Mucosa of descending colon (tissue), 3 donors: ENCODE measurements at regions not wholly inside any gene's neighbourhood (a gene's known extent, or its start where the extent isn't known, plus 50 kb on each side); places are given as distances from the start of the nearest gene placed in this dataset.
A peak's percentile ranks its signal among the peaks of the same experiment; 100 is the strongest.

Source experiments
- ATAC-seq: fragments of 200-7000 bp; cut with Tn5 transposase; one replicate; pipeline ENCODE4 v1.9.1; 2020; ENCODE audit warnings: mild to moderate bottlenecking, moderate library complexity
- DNase-seq, 3 donors: peaks; one replicate each; pipeline ENCODE4 v3.0.0-alpha.2; 2020
- H3K36me3 ChIP-seq: fragments of 200-600 bp; one replicate; pipeline ENCODE4 v1.8.0; 2021; ENCODE audit warnings: low read depth, mild to moderate bottlenecking
- H3K4me1 ChIP-seq: fragments of 200-600 bp; one replicate; pipeline ENCODE4 v1.8.0; 2021; ENCODE audit warnings: low read depth, mild to moderate bottlenecking
- H3K4me3 ChIP-seq: fragments of 200-600 bp; one replicate; pipeline ENCODE4 v1.8.0; 2021; ENCODE audit warnings: mild to moderate bottlenecking
- H3K9me3 ChIP-seq: fragments of 200-600 bp; one replicate; pipeline ENCODE4 v1.8.0; 2021; ENCODE audit warnings: mild to moderate bottlenecking
- CTCF ChIP-seq: fragments of 200-600 bp; IDR thresholded peaks from one replicate; pipeline ENCODE4 v1.8.0; 2022; ENCODE audit warnings: antibody characterized with exemption, mild to moderate bottlenecking
- intact Hi-C, 2 donors: fragments of 100-400 bp; cut with DNase I in 1 of 2; cut with micrococcal nuclease in 1 of 2; formaldehyde crosslinking; loops; one replicate each; pipeline versions ENCODE4 v1.11.0 to v1.11.1; 2022; cut with DNase I, micrococcal nuclease
- donor health status: DM: no; HTN: no; CAD: no; lungs with moderate emphysema.
- donor health status: DM: no; HTN: no; CAD: no.
- donor health status: DM: no; HTN: yes; CAD: no.

- DNase-seq (no peak), ATAC-seq (no peak)
- no peaks in the 10 kb centered on the region for H3K9me3 ChIP-seq
- H3K4me1 ChIP-seq = no peaks in the 10 kb centered on the region
- intact Hi-C loops = no loop called here
- no peak for TF ChIP-seq CTCF
- H3K36me3 ChIP-seq = no peaks in the 10 kb centered on the region
- H3K4me3 ChIP-seq = no peak overlapping the region
Measured at GRCh38 chr2:65952966-65953761, 481.8 kb upstream of the MEIS1 start.

GRCh38 chr2:65944213-65944612, 490.7 kb upstream of the MEIS1 start:
- Histone ChIP-seq H3K4me3 (no peak overlapping the region), H3K36me3 (no peaks in the 10 kb centered on the region), H3K9me3 (no peaks in the 10 kb centered on the region), H3K4me1 (no peaks in the 10 kb centered on the region)
- TF ChIP-seq CTCF = no peak
- DNase-seq (no peak), ATAC-seq (no peak)
- intact Hi-C loops = no loop called here

GRCh38 chr2:65943099-65943786, 491.7 kb upstream of the MEIS1 start:
- no peak for TF ChIP-seq CTCF

GRCh38 chr2:65940856-65941255, 494.1 kb upstream of the MEIS1 start:
- Histone ChIP-seq H3K4me1 (no peaks in the 10 kb centered on the region), H3K9me3 (no peaks in the 10 kb centered on the region), H3K4me3 (no peak overlapping the region), H3K36me3 (no peaks in the 10 kb centered on the region)
- ATAC-seq (no peak), DNase-seq (no peak)
- intact Hi-C loops = no loop called here
- TF ChIP-seq CTCF = no peak

More at GRCh38 chr2:65943099-65943786, 491.7 kb upstream of the MEIS1 start:
- no peaks in the 10 kb centered on the region for H3K4me1 ChIP-seq
- no peaks in the 10 kb centered on the region for H3K36me3 ChIP-seq
- H3K4me3 ChIP-seq = no peak overlapping the region
- intact Hi-C loops = no loop called here
- H3K9me3 ChIP-seq = no peaks in the 10 kb centered on the region
- no peak for ATAC-seq
- peak in 1 of 3 donors; percentile 42 for DNase-seq

- ATAC-seq (no peak), DNase-seq (no peak)
- Histone ChIP-seq H3K4me1 (no peaks in the 10 kb centered on the region), H3K9me3 (no peaks in the 10 kb centered on the region), H3K4me3 (no peak overlapping the region), H3K36me3 (no peaks in the 10 kb centered on the region)
- TF ChIP-seq CTCF = no peak
- intact Hi-C loops = no loop called here
Measured at GRCh38 chr2:65939687-65940086, 495.2 kb upstream of the MEIS1 start.
